GM12872 (cell line): ENCODE measurements at regions not wholly inside any gene's neighbourhood (a gene's known extent, or its start where the extent isn't known, plus 50 kb on each side); places are given as distances from the start of the nearest gene placed in this dataset.

Source experiments
- TF ChIP-seq, protein P1 (sequence below): IDR thresholded peaks from 3 replicates; pipeline ENCODE4 v1.5.1; 2011; ENCODE audit warnings: low read depth, mild to moderate bottlenecking, low read length, moderate library complexity; ENCODE audit not compliant: insufficient read depth

DNA sequence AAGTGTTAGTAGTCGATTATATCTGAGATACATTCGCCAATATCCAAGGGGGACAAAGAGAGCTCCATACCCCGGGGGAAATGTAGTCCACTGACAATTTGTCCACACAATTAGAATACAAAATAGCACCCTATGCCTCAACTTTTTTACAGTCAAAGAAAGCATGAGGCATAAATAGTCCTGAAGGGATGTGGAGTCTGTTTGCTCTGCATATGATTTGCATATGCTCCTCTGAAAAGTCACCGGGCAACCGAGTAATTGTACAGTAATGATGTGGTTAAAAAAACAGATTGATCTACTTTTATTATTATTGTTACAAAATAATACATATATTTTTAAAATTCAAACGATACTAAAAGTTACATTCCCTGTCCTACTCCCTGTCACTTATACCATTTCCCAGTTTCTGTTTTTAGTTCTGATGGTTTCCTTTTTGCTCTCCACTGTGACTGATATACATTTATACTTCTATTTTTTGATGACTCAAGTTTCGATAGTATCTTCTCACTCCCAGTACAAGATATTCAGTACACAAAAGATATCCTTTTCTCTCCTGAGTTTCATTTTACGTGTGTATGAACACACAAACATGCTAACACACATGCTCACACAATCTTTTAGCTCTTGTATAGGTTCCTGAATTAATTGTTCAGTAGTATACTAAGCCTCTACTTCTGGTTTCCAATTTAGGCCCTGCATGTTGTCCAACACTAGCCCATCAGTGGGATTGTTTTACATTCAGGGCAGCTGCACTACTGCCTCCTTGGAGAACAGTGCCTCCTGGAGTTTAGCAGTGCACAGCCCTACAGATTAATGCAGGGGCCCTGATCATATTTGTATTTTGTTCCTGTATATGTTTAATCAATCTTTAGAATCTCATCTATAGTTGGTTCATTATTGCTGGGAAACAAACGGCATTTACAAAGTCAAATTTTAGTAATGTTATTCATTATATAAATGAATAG is 130.9 kb downstream of the TES start:
- TF ChIP-seq, protein P1, sequence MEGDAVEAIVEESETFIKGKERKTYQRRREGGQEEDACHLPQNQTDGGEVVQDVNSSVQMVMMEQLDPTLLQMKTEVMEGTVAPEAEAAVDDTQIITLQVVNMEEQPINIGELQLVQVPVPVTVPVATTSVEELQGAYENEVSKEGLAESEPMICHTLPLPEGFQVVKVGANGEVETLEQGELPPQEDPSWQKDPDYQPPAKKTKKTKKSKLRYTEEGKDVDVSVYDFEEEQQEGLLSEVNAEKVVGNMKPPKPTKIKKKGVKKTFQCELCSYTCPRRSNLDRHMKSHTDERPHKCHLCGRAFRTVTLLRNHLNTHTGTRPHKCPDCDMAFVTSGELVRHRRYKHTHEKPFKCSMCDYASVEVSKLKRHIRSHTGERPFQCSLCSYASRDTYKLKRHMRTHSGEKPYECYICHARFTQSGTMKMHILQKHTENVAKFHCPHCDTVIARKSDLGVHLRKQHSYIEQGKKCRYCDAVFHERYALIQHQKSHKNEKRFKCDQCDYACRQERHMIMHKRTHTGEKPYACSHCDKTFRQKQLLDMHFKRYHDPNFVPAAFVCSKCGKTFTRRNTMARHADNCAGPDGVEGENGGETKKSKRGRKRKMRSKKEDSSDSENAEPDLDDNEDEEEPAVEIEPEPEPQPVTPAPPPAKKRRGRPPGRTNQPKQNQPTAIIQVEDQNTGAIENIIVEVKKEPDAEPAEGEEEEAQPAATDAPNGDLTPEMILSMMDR, result 0 out of 3 replicates have a peak, but pooled peaks have one; percentile 19

DNA sequence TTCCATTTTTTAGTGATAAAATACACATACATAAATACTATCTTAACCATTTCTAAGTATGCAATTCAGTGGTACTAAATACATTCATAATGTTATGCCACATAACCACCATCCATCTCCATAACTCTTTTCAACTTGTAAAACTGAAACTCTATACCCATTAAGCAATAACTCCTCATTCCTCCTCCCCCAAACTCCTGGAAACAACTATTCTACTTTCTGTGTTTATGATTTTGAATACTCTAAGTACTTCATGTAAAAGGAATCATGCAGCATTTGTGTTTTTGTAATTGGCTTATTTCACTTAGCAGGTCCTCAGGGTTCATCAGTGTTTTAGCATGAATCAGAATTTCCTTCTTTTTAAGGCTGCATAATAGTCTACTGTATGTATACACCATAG is 131.8 kb downstream of the TES start:
- TF ChIP-seq, protein P1, result no peak

DNA sequence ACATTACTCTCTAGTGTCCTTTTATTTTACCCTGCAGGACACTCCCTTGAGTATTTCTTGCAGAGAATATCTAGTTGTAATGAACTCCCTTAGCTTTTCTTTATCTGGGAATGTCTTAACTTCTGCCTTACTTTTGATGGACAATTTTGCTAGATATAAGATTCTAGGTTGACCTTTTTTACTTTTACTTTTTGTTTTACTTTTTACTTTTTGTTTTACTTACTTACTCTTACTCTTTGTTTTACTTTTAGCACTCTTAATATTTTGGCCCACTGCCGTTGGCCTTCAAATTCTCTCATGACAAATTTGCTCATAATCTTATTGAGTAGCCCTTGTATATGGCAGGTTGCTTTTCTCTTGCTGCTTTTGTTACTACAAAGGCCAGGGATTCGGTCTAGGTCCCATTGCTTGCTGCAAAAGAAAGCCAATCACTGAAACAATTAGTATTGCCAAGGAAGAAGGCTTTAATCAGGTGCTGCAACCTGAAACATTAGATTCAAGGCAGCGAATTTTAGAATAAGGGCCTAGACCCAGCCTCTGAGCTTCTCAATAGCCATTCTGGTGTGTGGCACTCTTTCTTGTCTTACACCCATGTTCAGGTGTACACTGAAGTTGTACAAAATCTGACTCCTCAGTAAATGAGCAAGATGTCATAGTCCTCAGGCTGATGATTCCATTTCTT is 137.0 kb downstream of the TES start:
- TF ChIP-seq, protein P1, result no peak

DNA sequence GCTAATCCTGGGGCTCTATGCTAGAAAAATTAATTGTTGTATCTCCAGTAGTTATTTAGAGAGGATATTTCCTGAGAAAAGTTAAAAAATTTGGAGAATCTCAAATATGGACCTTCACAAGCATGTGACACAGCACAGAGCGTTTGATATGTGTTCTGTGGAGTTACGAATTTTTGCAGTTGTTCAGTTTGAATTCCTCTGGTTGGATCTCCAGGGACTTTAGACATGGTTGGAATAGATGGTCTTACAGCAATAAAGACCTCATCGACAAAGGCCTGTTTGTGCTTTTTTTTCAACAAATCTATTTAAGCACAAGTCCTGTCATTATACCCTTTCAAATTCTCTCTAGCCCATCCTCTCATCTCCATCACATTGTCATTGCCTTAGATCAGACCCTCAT is 138.0 kb downstream of the TES start:
- TF ChIP-seq, protein P1, result no peak

DNA sequence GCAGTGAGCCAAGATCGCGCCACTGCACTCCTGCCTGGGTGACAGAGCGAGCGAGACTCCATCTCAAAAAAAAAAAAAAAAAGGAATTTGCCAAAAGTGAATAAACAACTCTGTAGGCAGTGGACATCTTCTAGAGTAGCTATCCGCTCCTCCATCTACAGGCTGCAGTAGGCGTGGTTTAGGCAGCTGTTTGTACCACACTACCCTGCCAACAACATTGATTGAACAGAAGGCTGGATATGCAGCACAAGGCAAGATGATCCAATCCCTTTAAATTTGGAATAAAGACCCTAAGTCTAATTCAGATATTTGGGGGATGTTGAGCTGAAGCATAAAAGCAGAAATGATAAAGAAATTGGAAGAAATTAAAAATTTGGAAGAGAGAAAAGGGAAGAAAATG is 141.6 kb downstream of the TES start:
- TF ChIP-seq, protein P1, result no peak

DNA sequence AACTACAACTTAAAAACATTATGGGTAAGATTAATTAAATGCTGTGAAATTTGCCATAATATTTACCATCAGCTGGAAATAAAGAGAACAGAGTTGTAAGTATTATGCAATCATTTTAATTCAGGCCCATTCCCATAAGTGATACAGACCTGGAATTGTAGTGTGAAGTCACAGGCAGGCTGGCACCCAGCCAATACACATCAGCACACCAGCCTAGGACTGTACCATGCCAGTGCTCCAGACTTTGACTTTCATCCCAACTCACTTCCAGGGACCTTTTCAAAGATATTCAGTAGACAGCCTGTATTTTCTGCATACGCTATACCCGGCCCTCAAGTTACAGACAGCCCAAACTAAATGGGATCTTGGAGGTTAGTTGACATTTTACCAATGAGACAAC is 143.3 kb downstream of the TES start:
- TF ChIP-seq, protein P1, result no peak

DNA sequence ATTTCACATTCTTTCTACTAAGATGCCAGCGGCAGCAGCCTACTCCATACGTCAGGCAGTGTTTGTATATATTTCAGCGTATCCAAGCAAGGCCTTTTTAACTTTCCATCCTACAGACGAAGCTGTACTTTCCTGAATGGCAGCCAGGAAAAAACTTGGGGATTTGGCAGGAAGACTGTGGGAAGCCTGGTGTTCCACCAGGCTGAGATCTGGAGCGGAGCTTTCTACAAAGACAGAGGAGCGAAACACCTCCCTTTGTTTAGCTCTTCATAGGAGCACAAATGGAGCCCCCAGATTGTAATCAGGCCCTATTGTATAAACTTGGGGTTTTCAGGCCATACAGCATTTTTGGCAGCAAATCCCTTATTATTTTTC is 143.8 kb downstream of the TES start:
- TF ChIP-seq, protein P1, result no peak
